SU-DHL-6 (cell line): ENCODE measurements at regions not wholly inside any gene's neighbourhood (a gene's known extent, or its start where the extent isn't known, plus 50 kb on each side); places are given as distances from the start of the nearest gene placed in this dataset.

Experiments
- EZH2phosphoT487 ChIP-seq: fragments of 200-600 bp; sonication (generic), shearing (Covaris generic); conservative IDR thresholded peaks from 2 replicates; pipeline ENCODE4 v1.6.1; 2018; ENCODE audit warnings: mild to moderate bottlenecking, antibody characterized with exemption, low read length, moderate library complexity, mixed read lengths
- TF ChIP-seq, protein P1 (sequence below): fragments of 200-600 bp; sonication (generic); IDR thresholded peaks from one replicate; pipeline ENCODE4 v1.5.1; 2017; ENCODE audit warnings: antibody characterized with exemption, mild to moderate bottlenecking, low read length, moderate library complexity; ENCODE audit not compliant: insufficient read depth, poor library complexity, severe bottlenecking

DNA sequence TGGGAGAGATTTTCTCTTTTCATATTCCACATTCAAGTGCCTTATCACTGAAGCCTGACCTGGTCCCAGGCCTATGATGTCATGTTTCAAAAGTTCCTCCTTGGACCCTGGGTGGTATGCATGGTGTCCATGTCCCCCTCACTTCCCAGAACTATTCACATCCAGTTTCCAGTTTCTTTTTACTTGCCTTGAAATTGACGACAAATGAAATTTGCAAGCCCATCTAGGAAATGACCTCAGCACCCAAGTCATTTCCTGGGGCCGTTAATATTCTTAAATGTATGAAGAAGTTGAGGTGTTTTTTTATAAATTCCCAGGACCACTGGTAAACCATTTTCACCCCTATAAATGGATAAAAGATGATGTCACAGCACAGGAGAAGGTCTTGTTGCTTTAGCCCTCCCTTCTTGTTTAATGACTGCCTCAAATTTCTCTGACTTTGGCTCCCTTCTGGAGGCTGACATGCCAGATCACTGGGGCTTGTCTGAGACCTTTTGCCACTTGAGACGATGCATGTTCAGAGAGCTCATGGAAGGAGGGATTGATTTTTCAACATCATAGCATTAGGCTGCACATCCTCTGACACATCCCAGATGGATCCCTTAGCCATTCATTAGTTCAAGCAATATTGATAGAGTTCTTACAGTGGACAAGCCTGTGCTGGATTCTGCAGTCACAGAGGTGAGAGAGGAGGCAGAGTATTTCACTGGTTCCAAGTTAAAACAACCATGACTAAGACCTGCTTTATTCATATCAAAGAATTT is 221.3 kb downstream of the PLPP3 start:
- TF ChIP-seq, protein P1, sequence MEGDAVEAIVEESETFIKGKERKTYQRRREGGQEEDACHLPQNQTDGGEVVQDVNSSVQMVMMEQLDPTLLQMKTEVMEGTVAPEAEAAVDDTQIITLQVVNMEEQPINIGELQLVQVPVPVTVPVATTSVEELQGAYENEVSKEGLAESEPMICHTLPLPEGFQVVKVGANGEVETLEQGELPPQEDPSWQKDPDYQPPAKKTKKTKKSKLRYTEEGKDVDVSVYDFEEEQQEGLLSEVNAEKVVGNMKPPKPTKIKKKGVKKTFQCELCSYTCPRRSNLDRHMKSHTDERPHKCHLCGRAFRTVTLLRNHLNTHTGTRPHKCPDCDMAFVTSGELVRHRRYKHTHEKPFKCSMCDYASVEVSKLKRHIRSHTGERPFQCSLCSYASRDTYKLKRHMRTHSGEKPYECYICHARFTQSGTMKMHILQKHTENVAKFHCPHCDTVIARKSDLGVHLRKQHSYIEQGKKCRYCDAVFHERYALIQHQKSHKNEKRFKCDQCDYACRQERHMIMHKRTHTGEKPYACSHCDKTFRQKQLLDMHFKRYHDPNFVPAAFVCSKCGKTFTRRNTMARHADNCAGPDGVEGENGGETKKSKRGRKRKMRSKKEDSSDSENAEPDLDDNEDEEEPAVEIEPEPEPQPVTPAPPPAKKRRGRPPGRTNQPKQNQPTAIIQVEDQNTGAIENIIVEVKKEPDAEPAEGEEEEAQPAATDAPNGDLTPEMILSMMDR, result no peak
- TF ChIP-seq EZH2phosphoT487, result no peak
